Suprapubic skin (tissue), 4 donors: ENCODE measurements at regions not wholly inside any gene's neighbourhood (a gene's known extent, or its start where the extent isn't known, plus 50 kb on each side); places are given as distances from the start of the nearest gene placed in this dataset.

Experiments
- EP300 ChIP-seq: sonication (generic); formaldehyde crosslinking; IDR thresholded peaks from one replicate; pipeline ENCODE4 v1.6.1; 2017; ENCODE audit warnings: antibody characterized with exemption
- POLR2A ChIP-seq, 2 donors: fragments of 450-650 bp; IDR thresholded peaks; one replicate each; pipeline ENCODE4 v1.6.1; 2017; ENCODE audit warnings: antibody characterized with exemption in 2 of 2, mild to moderate bottlenecking in 2 of 2, moderate library complexity in 2 of 2
- POLR2AphosphoS5 ChIP-seq, 3 donors: sonication (generic); formaldehyde crosslinking; IDR thresholded peaks; one replicate each; pipeline ENCODE4 v1.6.1; 2017; ENCODE audit warnings: antibody characterized with exemption in 3 of 3
- TF ChIP-seq, protein P1 (sequence below), 2 donors: fragments of 200-600 bp in 1 of 2; fragments of 450-650 bp in 1 of 2; sonication (generic) in 1 of 2; IDR thresholded peaks; one replicate each; pipeline ENCODE4 v1.5.1; 2016 to 2019; ENCODE audit warnings: antibody characterized with exemption in 2 of 2, mild to moderate bottlenecking in 1 of 2, moderate library complexity in 1 of 2

DNA sequence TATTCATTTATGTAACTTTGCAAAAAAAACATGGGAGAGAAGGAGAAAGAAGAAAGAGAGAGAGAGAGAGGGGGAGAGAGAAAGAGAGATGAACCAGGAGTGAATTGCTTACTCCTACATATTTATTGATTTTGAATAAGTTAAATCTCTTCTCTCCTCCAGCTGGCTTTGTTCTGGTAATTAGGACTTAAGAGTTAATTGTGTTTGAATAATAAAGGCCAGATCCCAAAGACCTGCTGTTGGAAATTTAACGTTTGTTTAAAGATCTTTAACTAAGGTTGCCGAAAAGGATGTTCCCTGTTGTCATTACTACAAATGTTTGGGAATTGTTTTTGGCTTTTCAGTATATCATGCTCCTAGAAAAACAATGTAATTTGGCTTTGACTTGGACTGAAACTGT lies 473.0 kb downstream of the TUSC1 start:
- TF ChIP-seq EP300 (no peak), POLR2A (IDR thresholded peaks at IDR 0.05) (no peak), POLR2AphosphoS5 (IDR thresholded peaks at IDR 0.05) (no peak)
- TF ChIP-seq, protein P1, sequence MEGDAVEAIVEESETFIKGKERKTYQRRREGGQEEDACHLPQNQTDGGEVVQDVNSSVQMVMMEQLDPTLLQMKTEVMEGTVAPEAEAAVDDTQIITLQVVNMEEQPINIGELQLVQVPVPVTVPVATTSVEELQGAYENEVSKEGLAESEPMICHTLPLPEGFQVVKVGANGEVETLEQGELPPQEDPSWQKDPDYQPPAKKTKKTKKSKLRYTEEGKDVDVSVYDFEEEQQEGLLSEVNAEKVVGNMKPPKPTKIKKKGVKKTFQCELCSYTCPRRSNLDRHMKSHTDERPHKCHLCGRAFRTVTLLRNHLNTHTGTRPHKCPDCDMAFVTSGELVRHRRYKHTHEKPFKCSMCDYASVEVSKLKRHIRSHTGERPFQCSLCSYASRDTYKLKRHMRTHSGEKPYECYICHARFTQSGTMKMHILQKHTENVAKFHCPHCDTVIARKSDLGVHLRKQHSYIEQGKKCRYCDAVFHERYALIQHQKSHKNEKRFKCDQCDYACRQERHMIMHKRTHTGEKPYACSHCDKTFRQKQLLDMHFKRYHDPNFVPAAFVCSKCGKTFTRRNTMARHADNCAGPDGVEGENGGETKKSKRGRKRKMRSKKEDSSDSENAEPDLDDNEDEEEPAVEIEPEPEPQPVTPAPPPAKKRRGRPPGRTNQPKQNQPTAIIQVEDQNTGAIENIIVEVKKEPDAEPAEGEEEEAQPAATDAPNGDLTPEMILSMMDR (IDR thresholded peaks at IDR 0.05) = no peak
